Hepatocyte (in vitro differentiated cells): ENCODE measurements at regions not wholly inside any gene's neighbourhood (a gene's known extent, or its start where the extent isn't known, plus 50 kb on each side); places are given as distances from the start of the nearest gene placed in this dataset.

Source experiments
- CTCF ChIP-seq: fragments of 200-600 bp; sonication (generic); IDR thresholded peaks from 2 replicates; pipeline ENCODE4 v1.5.1; 2016; ENCODE audit warnings: antibody characterized with exemption, mild to moderate bottlenecking; ENCODE audit not compliant: poor library complexity
- EZH2phosphoT487 ChIP-seq: fragments of 200-600 bp; sonication (generic); IDR thresholded peaks from one replicate; pipeline ENCODE4 v1.6.1; 2018; ENCODE audit warnings: antibody characterized with exemption, mild to moderate bottlenecking, low read depth, moderate library complexity; ENCODE audit not compliant: unreplicated experiment, severe bottlenecking

- no peak for TF ChIP-seq CTCF
- no peak for TF ChIP-seq EZH2phosphoT487
These were observed 91.9 kb upstream of the MS4A8 start for GRCh38 chr11:60607483-60607882.
